GM12875 (cell line): ENCODE measurements at regions not wholly inside any gene's neighbourhood (a gene's known extent, or its start where the extent isn't known, plus 50 kb on each side); places are given as distances from the start of the nearest gene placed in this dataset.
"Not testable (repeated sequence)": the region's sequence is repeated elsewhere in the genome, so short reads cannot be mapped to it uniquely, and the experiment has no call there.

Experiments
- H3K4me3 ChIP-seq: one replicate; pipeline ENCODE4 v1.5.1; 2011; ENCODE audit warnings: low read depth, low read length, control low read depth
- TF ChIP-seq, protein P1 (sequence below): IDR thresholded peaks from 2 replicates; pipeline ENCODE4 v1.5.1; 2011; ENCODE audit warnings: low read depth, mild to moderate bottlenecking, control low read depth, inconsistent platforms, low read length, moderate library complexity, borderline replicate concordance; ENCODE audit not compliant: insufficient read depth

DNA sequence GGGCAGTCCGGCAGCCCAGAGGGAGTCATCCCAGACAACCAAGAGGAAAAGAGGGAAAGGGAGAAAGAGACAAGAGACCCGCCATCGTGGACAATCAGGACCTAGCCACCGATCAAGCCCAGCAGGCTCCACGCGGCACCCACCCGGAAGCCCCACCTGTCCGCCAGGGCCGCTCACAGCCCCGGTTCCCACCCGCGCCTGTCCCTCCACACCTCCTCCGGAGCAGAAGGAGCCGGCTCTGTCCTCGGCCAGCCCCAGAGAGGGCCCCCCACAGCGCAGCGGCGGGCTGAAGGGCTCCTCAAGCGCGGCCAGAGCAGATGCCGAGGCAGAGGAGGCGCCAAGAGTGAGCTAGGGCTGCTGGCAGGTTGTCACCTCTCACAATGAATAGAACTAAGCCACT is 784.7 kb upstream of the FBXO33 start:
- TF ChIP-seq, protein P1, sequence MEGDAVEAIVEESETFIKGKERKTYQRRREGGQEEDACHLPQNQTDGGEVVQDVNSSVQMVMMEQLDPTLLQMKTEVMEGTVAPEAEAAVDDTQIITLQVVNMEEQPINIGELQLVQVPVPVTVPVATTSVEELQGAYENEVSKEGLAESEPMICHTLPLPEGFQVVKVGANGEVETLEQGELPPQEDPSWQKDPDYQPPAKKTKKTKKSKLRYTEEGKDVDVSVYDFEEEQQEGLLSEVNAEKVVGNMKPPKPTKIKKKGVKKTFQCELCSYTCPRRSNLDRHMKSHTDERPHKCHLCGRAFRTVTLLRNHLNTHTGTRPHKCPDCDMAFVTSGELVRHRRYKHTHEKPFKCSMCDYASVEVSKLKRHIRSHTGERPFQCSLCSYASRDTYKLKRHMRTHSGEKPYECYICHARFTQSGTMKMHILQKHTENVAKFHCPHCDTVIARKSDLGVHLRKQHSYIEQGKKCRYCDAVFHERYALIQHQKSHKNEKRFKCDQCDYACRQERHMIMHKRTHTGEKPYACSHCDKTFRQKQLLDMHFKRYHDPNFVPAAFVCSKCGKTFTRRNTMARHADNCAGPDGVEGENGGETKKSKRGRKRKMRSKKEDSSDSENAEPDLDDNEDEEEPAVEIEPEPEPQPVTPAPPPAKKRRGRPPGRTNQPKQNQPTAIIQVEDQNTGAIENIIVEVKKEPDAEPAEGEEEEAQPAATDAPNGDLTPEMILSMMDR, result no peak

DNA sequence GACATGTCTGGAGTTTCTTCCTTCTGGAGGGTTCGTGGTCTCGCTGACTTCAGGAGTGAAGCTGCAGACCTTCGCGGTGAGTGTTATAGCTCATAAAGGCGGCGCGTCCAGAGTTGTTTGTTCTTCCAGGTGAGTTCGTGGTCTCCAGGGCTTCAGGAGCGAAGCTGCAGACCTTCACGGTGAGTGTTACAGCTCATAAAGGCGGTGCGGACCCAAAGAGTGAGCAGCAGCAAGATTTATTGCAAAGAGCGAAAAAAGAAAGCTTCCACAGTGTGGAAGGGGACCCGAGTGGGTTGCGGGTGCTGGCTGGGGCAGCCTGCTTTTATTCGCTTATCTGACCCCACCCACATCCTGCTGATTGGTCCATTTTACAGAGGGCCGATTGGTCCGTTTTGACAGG is 784.2 kb upstream of the FBXO33 start:
- not testable (repeated sequence) for H3K4me3 ChIP-seq

More for the DNA sequence above, 784.7 kb upstream of the FBXO33 start:
- no peak overlapping the region for H3K4me3 ChIP-seq

DNA sequence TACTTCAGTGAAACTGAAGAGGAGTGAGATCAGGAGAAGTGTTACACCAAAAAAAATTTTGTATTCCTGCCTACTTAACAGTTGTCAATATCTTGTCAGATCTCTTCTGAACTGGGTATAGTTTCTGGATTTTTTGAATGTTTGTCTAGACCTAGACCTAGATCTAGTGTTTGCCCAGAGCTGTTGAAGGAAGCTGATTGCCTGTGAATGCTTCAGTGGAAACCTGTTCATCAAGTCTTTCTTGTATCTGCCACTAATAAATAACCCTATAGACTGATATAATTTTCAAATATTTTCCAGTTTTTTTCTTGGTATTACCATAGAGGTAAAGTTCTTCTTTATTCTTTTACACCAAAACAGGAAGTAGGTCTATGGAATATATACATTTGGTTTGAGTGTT is 781.5 kb upstream of the FBXO33 start:
- TF ChIP-seq, protein P1, result no peak

DNA sequence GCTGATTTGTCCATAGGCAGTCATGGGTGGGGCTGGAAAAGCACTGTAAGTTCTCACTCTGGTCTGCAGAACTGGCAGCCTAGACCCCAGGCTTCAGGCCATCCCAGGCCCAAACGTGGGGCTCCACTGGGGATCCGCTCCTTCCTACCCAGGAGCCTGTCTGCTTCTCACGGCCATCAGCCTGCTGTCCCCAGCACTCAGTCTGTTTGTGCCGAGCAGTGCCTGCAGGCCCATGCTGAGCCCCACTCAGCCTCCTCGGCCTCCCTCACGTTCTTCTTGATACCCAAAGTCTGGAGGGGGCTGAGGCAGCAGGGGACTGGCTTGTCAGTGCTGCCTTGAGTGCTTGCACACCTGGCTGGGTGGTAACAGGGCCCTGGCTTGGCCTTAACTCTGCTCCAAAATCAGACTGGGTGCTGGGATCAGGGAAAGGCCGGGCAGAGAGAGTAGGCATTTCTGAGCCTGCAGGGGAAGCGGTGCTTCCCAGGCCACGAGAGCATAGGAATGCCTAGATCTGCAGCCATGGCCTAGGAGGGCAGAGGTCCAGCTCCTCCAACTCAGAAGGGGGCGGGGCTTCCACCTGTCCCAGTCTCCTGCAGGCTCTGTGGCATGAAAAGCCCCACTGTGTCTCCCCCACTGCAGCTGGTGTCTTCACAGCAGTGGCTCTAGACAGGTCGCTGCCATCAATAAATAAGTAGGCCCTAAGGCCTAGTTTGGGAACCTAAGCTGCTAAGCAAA is 772.4 kb upstream of the FBXO33 start:
- H3K4me3 ChIP-seq, result no peak overlapping the region
- TF ChIP-seq, protein P1, result no peak

More for the DNA sequence above, 781.5 kb upstream of the FBXO33 start:
- no peak overlapping the region for H3K4me3 ChIP-seq

DNA sequence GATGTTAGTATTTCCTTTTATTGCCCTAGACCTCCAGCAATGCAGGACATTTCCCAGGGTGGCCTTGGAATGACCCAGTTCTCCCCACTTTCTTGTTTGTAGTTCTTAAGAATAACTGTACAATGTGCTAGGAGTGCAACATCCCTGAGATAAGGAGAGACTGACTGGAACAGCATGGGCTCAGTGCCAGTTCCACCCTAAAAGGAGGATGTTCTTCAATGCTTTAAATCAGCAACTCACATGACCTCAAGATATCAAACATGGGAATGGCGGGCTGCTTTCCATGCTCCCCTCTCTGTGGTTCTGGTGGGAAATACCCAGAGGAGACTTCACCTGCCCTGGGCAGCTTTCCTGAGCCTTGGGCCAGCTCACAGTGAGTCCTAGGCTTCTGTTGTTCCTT is 766.9 kb upstream of the FBXO33 start:
- TF ChIP-seq, protein P1, result no peak
- no peak overlapping the region for H3K4me3 ChIP-seq

DNA sequence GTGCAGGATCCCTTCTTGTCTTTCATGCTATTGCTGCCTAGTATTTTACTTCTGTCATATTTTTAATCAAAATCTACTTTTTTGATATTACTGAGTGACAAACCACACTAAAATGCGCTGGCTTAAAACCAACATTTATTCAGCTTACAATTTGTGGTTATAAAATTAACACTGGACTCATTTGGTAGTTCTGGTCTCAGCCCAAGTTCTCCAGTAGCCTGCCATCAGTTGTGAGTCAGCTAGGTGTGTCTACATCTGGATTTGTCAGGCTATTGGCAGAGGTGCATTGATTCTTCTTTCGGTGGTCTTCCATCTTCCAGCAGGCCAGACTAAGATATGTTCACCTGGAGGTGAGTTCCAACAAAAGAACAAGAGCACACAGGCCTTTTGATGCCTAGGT is 765.1 kb upstream of the FBXO33 start:
- TF ChIP-seq, protein P1, result no peak
- H3K4me3 ChIP-seq, result no peak overlapping the region

DNA sequence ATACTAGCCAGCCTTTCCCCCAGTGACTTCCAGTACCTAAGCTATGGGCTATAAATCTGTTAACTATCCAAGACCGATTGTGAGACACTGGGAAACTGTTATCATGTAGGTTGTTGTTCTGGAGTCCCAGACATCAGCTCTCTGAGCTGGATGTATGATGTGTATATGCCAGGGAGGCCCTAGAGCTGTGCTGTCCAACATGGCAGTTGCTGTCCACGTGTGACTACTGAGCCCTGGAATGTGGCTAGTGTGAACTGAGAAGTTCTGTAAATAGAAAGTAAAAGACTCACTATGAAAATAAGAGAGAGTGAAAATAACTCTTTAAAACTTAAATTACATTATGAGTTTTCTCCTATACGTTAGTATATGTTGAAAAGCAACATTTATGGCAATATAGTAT is 755.8 kb upstream of the FBXO33 start:
- no peak overlapping the region for H3K4me3 ChIP-seq
- TF ChIP-seq, protein P1, result no peak
